Mesenchymal stem cell (in vitro differentiated cells and primary cell): ENCODE measurements at regions not wholly inside any gene's neighbourhood (a gene's known extent, or its start where the extent isn't known, plus 50 kb on each side); places are given as distances from the start of the nearest gene placed in this dataset.

Experiments
- DNase-seq: peaks from one replicate; pipeline ENCODE4 v3.0.0-alpha.2; 2013
- H2AFZ ChIP-seq: one replicate; pipeline ENCODE4 v1.6.1; 2013; ENCODE audit warnings: low read depth, mild to moderate bottlenecking, control low read depth, inconsistent platforms, low read length, moderate library complexity
- H2AK5ac ChIP-seq: 2 replicates; pipeline ENCODE4 v1.6.1; 2013; ENCODE audit warnings: low read length, moderate library complexity, mild to moderate bottlenecking, inconsistent platforms; ENCODE audit not compliant: severe bottlenecking
- H2BK120ac ChIP-seq: one replicate; pipeline ENCODE4 v1.6.1; 2013; ENCODE audit warnings: low read depth, mild to moderate bottlenecking, inconsistent platforms, low read length, moderate library complexity
- H2BK12ac ChIP-seq, 2 experiments: one replicate each; pipeline ENCODE4 v1.6.1; 2013; ENCODE audit warnings: inconsistent platforms in 2 of 2, low read length in 2 of 2, mild to moderate bottlenecking in 2 of 2, moderate library complexity in 2 of 2, control low read depth in 1 of 2
- H2BK15ac ChIP-seq: one replicate; pipeline ENCODE4 v1.6.1; 2013; ENCODE audit warnings: mild to moderate bottlenecking, low read depth, inconsistent platforms; ENCODE audit not compliant: poor library complexity, severe bottlenecking
- H2BK5ac ChIP-seq: 2 replicates; pipeline ENCODE4 v1.6.1; 2013; ENCODE audit warnings: low read depth, mild to moderate bottlenecking, low read length, control low read depth, inconsistent platforms; ENCODE audit not compliant: poor library complexity, severe bottlenecking
- H3K14ac ChIP-seq, 2 experiments: one replicate each; pipeline ENCODE4 v1.6.1; 2013; ENCODE audit warnings: inconsistent platforms in 2 of 2, low read length in 2 of 2, control low read depth in 1 of 2, mild to moderate bottlenecking in 1 of 2, moderate library complexity in 1 of 2
- H3K18ac ChIP-seq, 2 experiments: one replicate each; pipeline ENCODE4 v1.6.1; 2013; ENCODE audit warnings: inconsistent platforms in 2 of 2, low read length in 2 of 2, control low read depth in 1 of 2, low read depth in 1 of 2, mild to moderate bottlenecking in 1 of 2
- H3K23ac ChIP-seq, 2 experiments: one replicate each; pipeline ENCODE4 v1.6.1; 2013; ENCODE audit warnings: inconsistent platforms in 2 of 2, low read length in 2 of 2, mild to moderate bottlenecking in 2 of 2, moderate library complexity in 2 of 2, control low read depth in 1 of 2
- H3K27ac ChIP-seq: 2 replicates; pipeline ENCODE4 v1.5.1; 2013; ENCODE audit warnings: mild to moderate bottlenecking, moderate library complexity, low read length, control low read depth, inconsistent platforms; ENCODE audit not compliant: poor library complexity, severe bottlenecking
- H3K27me3 ChIP-seq, 2 experiments: 2 replicates each; pipeline versions ENCODE4 v1.6.1 to v1.7.0; 2013; ENCODE audit warnings: low read length in 2 of 2, mild to moderate bottlenecking in 2 of 2, moderate library complexity in 2 of 2, control low read depth in 1 of 2, inconsistent platforms in 1 of 2; ENCODE audit not compliant: control insufficient read depth in 1 of 2, insufficient read depth in 1 of 2
- H3K36me3 ChIP-seq, 2 experiments: 2 replicates each; pipeline versions ENCODE4 v1.6.1 to v1.7.0; 2013; ENCODE audit warnings: low read length in 2 of 2, control low read depth in 1 of 2, inconsistent platforms in 1 of 2, low read depth in 1 of 2, mild to moderate bottlenecking in 1 of 2; ENCODE audit not compliant: insufficient read depth in 2 of 2, control insufficient read depth in 1 of 2
- H3K4ac ChIP-seq, 2 experiments: one replicate each; pipeline ENCODE4 v1.6.1; 2013; ENCODE audit warnings: inconsistent platforms in 2 of 2, low read length in 2 of 2, mild to moderate bottlenecking in 2 of 2, moderate library complexity in 2 of 2, control low read depth in 1 of 2, low read depth in 1 of 2
- H3K4me1 ChIP-seq: 2 replicates; pipeline ENCODE4 v1.6.1; 2013; ENCODE audit warnings: low read depth, low read length, control low read depth; ENCODE audit not compliant: control insufficient read depth, insufficient read depth
- H3K4me2 ChIP-seq: 2 replicates; pipeline ENCODE4 v1.6.1; 2013; ENCODE audit warnings: low read length, mild to moderate bottlenecking, inconsistent platforms; ENCODE audit not compliant: poor library complexity, severe bottlenecking
- H3K4me3 ChIP-seq, 2 experiments: 2 replicates each; pipeline versions ENCODE4 v1.5.1 to v1.7.0; 2013; ENCODE audit warnings: low read length in 2 of 2, mild to moderate bottlenecking in 2 of 2, control low read depth in 1 of 2, low read depth in 1 of 2; ENCODE audit not compliant: insufficient read depth in 1 of 2
- H3K79me1 ChIP-seq: replicated peaks from 2 replicates; pipeline ENCODE4 v1.6.1; 2013; ENCODE audit warnings: mild to moderate bottlenecking, control low read depth, low read length, inconsistent platforms; ENCODE audit not compliant: poor library complexity, severe bottlenecking
- H3K9ac ChIP-seq: 2 replicates; pipeline ENCODE4 v1.7.0; 2013; ENCODE audit warnings: mild to moderate bottlenecking, low read length, moderate library complexity
- H3K9me3 ChIP-seq: 2 replicates; pipeline ENCODE4 v1.7.0; 2013; ENCODE audit warnings: mild to moderate bottlenecking, low read length; ENCODE audit not compliant: control insufficient read depth
- H4K8ac ChIP-seq: one replicate; pipeline ENCODE4 v1.6.1; 2013; ENCODE audit warnings: inconsistent platforms, mild to moderate bottlenecking, low read length, moderate library complexity
- H4K91ac ChIP-seq: one replicate; pipeline ENCODE4 v1.6.1; 2013; ENCODE audit warnings: mild to moderate bottlenecking, low read length, inconsistent platforms
- WGBS: methylation state at CpG from one replicate; pipeline ENCODE4 v1.1.7; 2013; ENCODE audit warnings: mixed read lengths; 5-methylcytosine and 5-hydroxymethylcytosine counted together

GRCh38 chr5:135115591-135115990 is 81.6 kb upstream of the PITX1 start:
- DNase-seq = no peak
- no peak overlapping the region for H3K23ac ChIP-seq
- H3K36me3 ChIP-seq = no peaks in the 10 kb centered on the region
- H3K9ac ChIP-seq = no peak overlapping the region
- no peak overlapping the region for H3K14ac ChIP-seq
- no peak overlapping the region for H3K18ac ChIP-seq
- H3K4ac ChIP-seq = no peak overlapping the region
- H2BK15ac ChIP-seq = no peak overlapping the region
- H2BK12ac ChIP-seq = no peak overlapping the region
- H3K27me3 ChIP-seq = peaks cover 30 to 54% of the 10 kb centered on the region in 2 experiments
- H4K8ac ChIP-seq = no peak overlapping the region
- no peak overlapping the region for H4K91ac ChIP-seq
- H3K4me3 ChIP-seq = no peak overlapping the region
- H3K27ac ChIP-seq = no peak overlapping the region
- no peak overlapping the region for H2BK5ac ChIP-seq
- H3K79me1 ChIP-seq = no peaks in the 10 kb centered on the region
- H3K4me1 ChIP-seq = no peaks in the 10 kb centered on the region
- H3K4me2 ChIP-seq = no peak overlapping the region
- H3K9me3 ChIP-seq = no peaks in the 10 kb centered on the region
- no peak overlapping the region for H2AFZ ChIP-seq
- 63% methylated on average over 3 of the region's 6 CpGs for WGBS
- H2AK5ac ChIP-seq = no peak overlapping the region
- H2BK120ac ChIP-seq = no peak overlapping the region

- no peak overlapping the region for H2BK120ac ChIP-seq
- no peaks in the 10 kb centered on the region for H3K79me1 ChIP-seq
- no peak overlapping the region for H2BK12ac ChIP-seq
- H3K14ac ChIP-seq = no peak overlapping the region
- no peak overlapping the region for H3K23ac ChIP-seq
- H3K4ac ChIP-seq = no peak overlapping the region
- H3K9me3 ChIP-seq = no peaks in the 10 kb centered on the region
- H3K9ac ChIP-seq = no peak overlapping the region
- no peak overlapping the region for H2BK5ac ChIP-seq
- no peak overlapping the region for H4K91ac ChIP-seq
- no peak for DNase-seq
- WGBS = 75% methylated on average over 1 of the region's 2 CpGs
- no peaks in the 10 kb centered on the region for H3K4me1 ChIP-seq
- no peak overlapping the region for H3K4me2 ChIP-seq
- H2AFZ ChIP-seq = no peak overlapping the region
- no peaks in the 10 kb centered on the region for H3K36me3 ChIP-seq
- H3K18ac ChIP-seq = no peak overlapping the region
- H3K4me3 ChIP-seq = no peak overlapping the region
- no peak overlapping the region for H4K8ac ChIP-seq
- H2AK5ac ChIP-seq = no peak overlapping the region
- H3K27ac ChIP-seq = no peak overlapping the region
- no peak overlapping the region for H2BK15ac ChIP-seq
- peaks cover 30 to 62% of the 10 kb centered on the region in 2 experiments for H3K27me3 ChIP-seq
Observed at GRCh38 chr5:135114759-135115158, 80.7 kb upstream of the PITX1 start.

GRCh38 chr5:135112008-135112725 is 78.1 kb upstream of the PITX1 start:
- no peak overlapping the region for H2AFZ ChIP-seq
- no peak overlapping the region for H3K4ac ChIP-seq
- no peak overlapping the region for H2BK5ac ChIP-seq
- H3K4me3 ChIP-seq = no peak overlapping the region
- WGBS = 93% methylated on average over 9 of the region's 10 CpGs
- no peak overlapping the region for H4K91ac ChIP-seq
- no peak overlapping the region for H2BK15ac ChIP-seq
- no peak overlapping the region for H3K4me2 ChIP-seq
- H2BK12ac ChIP-seq = no peak overlapping the region
- no peaks in the 10 kb centered on the region for H3K4me1 ChIP-seq
- no peak overlapping the region for H3K9ac ChIP-seq
- no peak overlapping the region for H3K18ac ChIP-seq
- H3K79me1 ChIP-seq = no peaks in the 10 kb centered on the region
- H3K27me3 ChIP-seq = peaks cover 35 to 60% of the 10 kb centered on the region in 2 experiments
- H3K36me3 ChIP-seq = no peaks in the 10 kb centered on the region
- no peak overlapping the region for H2AK5ac ChIP-seq
- H3K14ac ChIP-seq = no peak overlapping the region
- H2BK120ac ChIP-seq = no peak overlapping the region
- no peak overlapping the region for H4K8ac ChIP-seq
- H3K9me3 ChIP-seq = no peaks in the 10 kb centered on the region
- H3K23ac ChIP-seq = no peak overlapping the region
- DNase-seq = no peak
- H3K27ac ChIP-seq = no peak overlapping the region

- Histone ChIP-seq H3K4me2 (no peak overlapping the region), H2BK120ac (no peak overlapping the region), H3K4me1 (no peaks in the 10 kb centered on the region), H4K91ac (no peak overlapping the region), H3K9ac (no peak overlapping the region), H2BK12ac (no peak overlapping the region), H3K18ac (no peak overlapping the region), H3K9me3 (no peaks in the 10 kb centered on the region), H2BK5ac (no peak overlapping the region), H2AK5ac (no peak overlapping the region), H3K36me3 (no peaks in the 10 kb centered on the region), H3K4ac (no peak overlapping the region), H3K79me1 (no peaks in the 10 kb centered on the region), H3K27ac (no peak overlapping the region), H3K14ac (no peak overlapping the region), H2AFZ (no peak overlapping the region), H4K8ac (no peak overlapping the region), H3K4me3 (no peak overlapping the region), H2BK15ac (no peak overlapping the region), H3K23ac (no peak overlapping the region), H3K27me3 (peaks cover 42 to 60% of the 10 kb centered on the region in 2 experiments)
- WGBS = 74% methylated on average over 7 of the region's 11 CpGs
- no peak for DNase-seq
Observed at GRCh38 chr5:135110785-135111596, 77.0 kb upstream of the PITX1 start.
